ENCODE measurements at regions not wholly inside any gene's neighbourhood (a gene's known extent, or its start where the extent isn't known, plus 50 kb on each side); places are given as distances from the start of the nearest gene placed in this dataset.

GRCh38 chr2:120920454-120921148, 184.9 kb downstream of the GLI2 start:
- peaks cover 16% of the 10 kb centered on the region for H3K4me1 ChIP-seq (ENCODE audit: control insufficient read depth, insufficient read depth, low read length, unreplicated experiment)
- no peak overlapping the region for H2AFZ ChIP-seq (ENCODE audit: low read length, unreplicated experiment)
- no peak overlapping the region for H3K27ac ChIP-seq (ENCODE audit: low read depth, low read length)
- H3K4me3 ChIP-seq (ENCODE audit: low read depth, low read length) = no peak overlapping the region
- H3K79me2 ChIP-seq (ENCODE audit: control insufficient read depth, insufficient read depth, low read length, unreplicated experiment) = peaks cover 12% of the 10 kb centered on the region
- peaks cover 7% of the 10 kb centered on the region; the same call in 1 of the 2 replicates for H3K36me3 ChIP-seq (ENCODE audit: insufficient read depth, low read length)
- no peaks in the 10 kb centered on the region for H3K27me3 ChIP-seq (ENCODE audit: insufficient read depth, low read length)

DNA sequence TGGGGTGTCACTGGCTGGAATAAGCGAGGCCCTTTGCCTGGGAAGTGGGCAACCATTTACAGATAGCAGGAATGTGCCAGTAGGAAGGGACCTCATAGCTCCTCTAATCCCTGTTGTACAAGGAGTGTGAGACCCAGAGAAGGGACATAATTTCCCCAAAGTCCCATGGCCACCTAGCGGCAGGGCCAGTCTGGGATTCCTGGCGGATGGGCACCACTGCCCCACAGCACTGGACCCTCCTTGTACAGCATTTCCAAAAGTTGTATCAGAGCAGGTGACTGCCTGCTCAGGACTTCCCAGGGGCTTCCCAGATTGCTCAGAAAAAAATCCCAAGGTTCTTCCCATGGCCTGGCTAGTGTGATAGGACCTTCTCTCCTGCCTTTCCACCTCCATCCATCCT, 185.8 kb downstream of the GLI2 start:
- H3K4me1 ChIP-seq (ENCODE audit: control insufficient read depth, insufficient read depth, low read length, unreplicated experiment) = peaks cover 8% of the 10 kb centered on the region
- peaks cover 12% of the 10 kb centered on the region for H3K79me2 ChIP-seq (ENCODE audit: control insufficient read depth, insufficient read depth, low read length, unreplicated experiment)
- no peak overlapping the region for H2AFZ ChIP-seq (ENCODE audit: low read length, unreplicated experiment)
- H3K4me3 ChIP-seq (ENCODE audit: low read depth, low read length) = no peak overlapping the region
- H3K27ac ChIP-seq (ENCODE audit: low read depth, low read length) = no peak overlapping the region
- H3K27me3 ChIP-seq (ENCODE audit: insufficient read depth, low read length) = no peaks in the 10 kb centered on the region
- H3K36me3 ChIP-seq (ENCODE audit: insufficient read depth, low read length) = peaks cover 7% of the 10 kb centered on the region; the same call in 1 of the 2 replicates

GRCh38 chr2:120922571-120923332, 187.1 kb downstream of the GLI2 start:
- H3K79me2 ChIP-seq (ENCODE audit: control insufficient read depth, insufficient read depth, low read length, unreplicated experiment) = peaks cover 12% of the 10 kb centered on the region
- H2AFZ ChIP-seq (ENCODE audit: low read length, unreplicated experiment) = no peak overlapping the region
- H3K27me3 ChIP-seq (ENCODE audit: insufficient read depth, low read length) = no peaks in the 10 kb centered on the region
- peaks cover 7% of the 10 kb centered on the region for H3K4me1 ChIP-seq (ENCODE audit: control insufficient read depth, insufficient read depth, low read length, unreplicated experiment)
- no peak overlapping the region for H3K27ac ChIP-seq (ENCODE audit: low read depth, low read length)
- H3K4me3 ChIP-seq (ENCODE audit: low read depth, low read length) = no peak overlapping the region
- H3K36me3 ChIP-seq (ENCODE audit: insufficient read depth, low read length) = peaks cover 7% of the 10 kb centered on the region; the same call in 1 of the 2 replicates

DNA sequence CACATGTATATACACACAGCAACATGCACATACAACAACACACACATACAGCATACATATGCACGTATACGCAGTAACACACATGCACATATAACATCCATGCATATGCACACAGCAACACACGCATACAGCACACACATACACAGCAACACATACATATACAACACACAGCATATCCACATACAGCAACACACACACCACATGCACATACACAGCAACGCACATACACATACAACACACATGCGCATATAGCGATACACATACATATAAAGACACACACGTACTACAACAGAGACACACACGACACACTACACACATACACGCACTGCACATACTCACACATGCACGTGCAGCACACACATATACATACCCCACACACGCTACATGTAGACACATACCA, 187.8 kb downstream of the GLI2 start:
- no peaks in the 10 kb centered on the region for H3K27me3 ChIP-seq (ENCODE audit: insufficient read depth, low read length)
- no peak overlapping the region for H2AFZ ChIP-seq (ENCODE audit: low read length, unreplicated experiment)
- peaks cover 3% of the 10 kb centered on the region for H3K4me1 ChIP-seq (ENCODE audit: control insufficient read depth, insufficient read depth, low read length, unreplicated experiment)
- peaks cover 8% of the 10 kb centered on the region for H3K79me2 ChIP-seq (ENCODE audit: control insufficient read depth, insufficient read depth, low read length, unreplicated experiment)
- no peak overlapping the region for H3K4me3 ChIP-seq (ENCODE audit: low read depth, low read length)
- peaks cover 7% of the 10 kb centered on the region; the same call in 1 of the 2 replicates for H3K36me3 ChIP-seq (ENCODE audit: insufficient read depth, low read length)
- no peak overlapping the region for H3K27ac ChIP-seq (ENCODE audit: low read depth, low read length)

DNA sequence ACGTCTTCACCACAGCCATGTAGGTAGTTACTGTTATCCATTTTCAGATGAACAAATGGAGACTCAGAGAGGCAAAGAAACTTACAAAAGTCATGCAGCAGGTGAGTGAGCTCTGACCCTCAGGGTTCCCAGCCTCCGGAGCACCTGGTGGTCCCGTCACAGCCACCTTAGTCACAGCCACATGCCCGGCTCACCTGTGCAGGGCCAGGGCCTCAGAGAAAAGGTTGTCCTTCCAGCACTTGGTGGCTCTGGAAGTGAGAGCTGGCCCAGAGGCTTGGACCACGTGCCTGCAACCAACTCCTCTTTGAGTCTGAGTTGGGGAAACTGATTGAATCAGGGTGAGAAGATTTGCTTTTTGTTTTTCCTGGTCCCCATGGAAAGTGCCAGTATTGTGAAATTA, 189.3 kb downstream of the GLI2 start:
- Histone ChIP-seq H3K27ac (ENCODE audit: low read depth, low read length) (no peak overlapping the region), H3K79me2 (ENCODE audit: control insufficient read depth, insufficient read depth, low read length, unreplicated experiment) (peaks cover 3% of the 10 kb centered on the region), H2AFZ (ENCODE audit: low read length, unreplicated experiment) (no peak overlapping the region), H3K27me3 (ENCODE audit: insufficient read depth, low read length) (no peaks in the 10 kb centered on the region), H3K36me3 (ENCODE audit: insufficient read depth, low read length) (peaks cover 14% of the 10 kb centered on the region), H3K4me3 (ENCODE audit: low read depth, low read length) (no peak overlapping the region), H3K4me1 (ENCODE audit: control insufficient read depth, insufficient read depth, low read length, unreplicated experiment) (peaks cover 7% of the 10 kb centered on the region)

DNA sequence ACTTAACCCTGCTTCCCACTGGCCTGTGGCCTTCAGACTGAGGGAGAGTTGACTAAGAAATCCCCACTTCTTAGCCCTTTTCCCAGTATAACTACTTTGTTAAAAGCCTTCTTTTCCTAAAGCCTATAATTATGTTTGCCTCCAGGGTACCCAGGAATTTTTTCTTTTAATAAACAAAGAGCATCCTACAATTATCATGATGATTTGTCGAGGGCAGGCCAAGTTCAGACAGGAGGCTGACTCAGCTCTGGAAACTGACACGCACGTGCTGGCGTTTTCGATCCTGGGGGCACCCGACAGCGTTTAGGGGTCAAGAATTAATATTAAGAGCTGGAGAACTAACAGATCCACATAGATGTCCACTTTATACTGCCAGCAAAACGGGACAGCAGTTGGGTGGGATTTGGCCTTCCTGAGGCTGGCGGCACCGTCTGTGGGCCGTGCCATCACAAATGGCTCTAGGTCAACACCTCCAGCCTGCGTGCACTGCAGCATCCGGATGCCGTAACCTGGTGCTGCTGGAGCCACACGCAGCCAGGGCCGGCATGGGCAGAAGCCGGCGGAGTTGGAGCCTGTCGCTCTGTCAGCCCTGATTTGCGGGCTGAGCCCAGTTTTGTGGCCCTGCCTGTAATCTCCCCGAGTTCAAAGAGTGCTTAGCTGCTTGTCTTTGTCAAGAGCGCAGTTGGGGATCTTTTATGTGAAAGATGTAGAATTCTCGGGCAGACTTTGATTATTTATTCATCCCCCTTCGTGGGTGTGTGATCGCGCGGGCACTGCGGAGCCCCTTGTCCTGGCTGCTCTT, 191.0 kb downstream of the GLI2 start:
- peaks cover 22% of the 10 kb centered on the region for H3K36me3 ChIP-seq (ENCODE audit: insufficient read depth, low read length)
- H2AFZ ChIP-seq (ENCODE audit: low read length, unreplicated experiment) = no peak overlapping the region
- H3K4me1 ChIP-seq (ENCODE audit: control insufficient read depth, insufficient read depth, low read length, unreplicated experiment) = peaks cover 16% of the 10 kb centered on the region
- no peak overlapping the region for H3K4me3 ChIP-seq (ENCODE audit: low read depth, low read length)
- H3K27me3 ChIP-seq (ENCODE audit: insufficient read depth, low read length) = no peaks in the 10 kb centered on the region
- peaks cover 3% of the 10 kb centered on the region for H3K79me2 ChIP-seq (ENCODE audit: control insufficient read depth, insufficient read depth, low read length, unreplicated experiment)
- H3K27ac ChIP-seq (ENCODE audit: low read depth, low read length) = no peak overlapping the region

DNA sequence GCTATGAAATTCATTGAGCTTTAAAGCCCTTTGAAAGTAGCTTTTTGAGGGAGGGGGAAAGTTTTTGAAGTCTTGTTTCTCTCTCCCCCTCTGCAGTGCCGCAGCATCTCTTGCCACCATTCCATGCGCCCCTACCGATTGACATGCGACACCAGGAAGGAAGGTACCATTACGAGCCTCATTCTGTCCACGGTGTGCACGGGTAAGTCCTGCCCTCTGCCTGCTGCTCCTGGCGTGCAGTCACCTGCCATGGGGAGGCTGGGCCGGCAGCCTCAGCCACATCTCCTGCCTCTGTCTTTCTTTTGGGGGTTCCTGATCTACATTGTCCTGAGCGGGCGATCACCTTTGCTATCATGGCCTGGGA, 191.6 kb downstream of the GLI2 start:
- Histone ChIP-seq H3K79me2 (ENCODE audit: control insufficient read depth, insufficient read depth, low read length, unreplicated experiment) (peaks cover 3% of the 10 kb centered on the region), H3K27me3 (ENCODE audit: insufficient read depth, low read length) (no peaks in the 10 kb centered on the region), H3K27ac (ENCODE audit: low read depth, low read length) (no peak overlapping the region), H2AFZ (ENCODE audit: low read length, unreplicated experiment) (no peak overlapping the region), H3K4me1 (ENCODE audit: control insufficient read depth, insufficient read depth, low read length, unreplicated experiment) (peaks cover 18% of the 10 kb centered on the region), H3K36me3 (ENCODE audit: insufficient read depth, low read length) (peaks cover 22% of the 10 kb centered on the region), H3K4me3 (ENCODE audit: low read depth, low read length) (no peak overlapping the region)

- Histone ChIP-seq H3K27me3 (ENCODE audit: insufficient read depth, low read length) (no peaks in the 10 kb centered on the region), H3K27ac (ENCODE audit: low read depth, low read length) (no peak overlapping the region), H2AFZ (ENCODE audit: low read length, unreplicated experiment) (no peak overlapping the region), H3K4me3 (ENCODE audit: low read depth, low read length) (no peak overlapping the region), H3K79me2 (ENCODE audit: control insufficient read depth, insufficient read depth, low read length, unreplicated experiment) (no peaks in the 10 kb centered on the region), H3K36me3 (ENCODE audit: insufficient read depth, low read length) (peaks cover 15% of the 10 kb centered on the region), H3K4me1 (ENCODE audit: control insufficient read depth, insufficient read depth, low read length, unreplicated experiment) (peaks cover 42% of the 10 kb centered on the region)
Measured at GRCh38 chr2:120929829-120930228, 194.2 kb downstream of the GLI2 start.

GRCh38 chr2:120930236-120930635, 194.6 kb downstream of the GLI2 start:
- no peaks in the 10 kb centered on the region for H3K27me3 ChIP-seq (ENCODE audit: insufficient read depth, low read length)
- no peak overlapping the region for H3K27ac ChIP-seq (ENCODE audit: low read depth, low read length)
- H2AFZ ChIP-seq (ENCODE audit: low read length, unreplicated experiment) = no peak overlapping the region

DNA sequence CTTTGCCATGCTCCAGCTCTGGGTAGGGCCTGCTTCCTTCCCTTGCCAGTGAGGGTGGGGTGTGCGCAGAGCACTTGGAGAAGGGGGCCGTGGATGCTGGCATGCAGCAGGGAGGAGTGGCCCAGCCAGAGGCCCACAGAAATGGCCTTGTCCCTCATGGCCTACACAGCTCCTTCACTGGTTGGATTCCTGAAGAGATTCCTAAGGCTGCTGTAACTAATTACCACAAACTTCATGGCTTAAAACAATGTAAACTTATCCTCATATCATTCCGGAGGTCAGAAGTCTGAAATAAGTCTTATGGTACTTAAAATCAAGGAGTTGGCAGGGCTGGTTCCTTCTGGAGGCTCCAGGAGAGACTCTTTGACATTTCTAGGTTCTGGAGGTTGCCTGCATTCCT, 195.2 kb downstream of the GLI2 start:
- Histone ChIP-seq H3K27ac (ENCODE audit: low read depth, low read length) (no peak overlapping the region), H3K4me3 (ENCODE audit: low read depth, low read length) (no peak overlapping the region), H3K27me3 (ENCODE audit: insufficient read depth, low read length) (no peaks in the 10 kb centered on the region), H2AFZ (ENCODE audit: low read length, unreplicated experiment) (no peak overlapping the region), H3K79me2 (ENCODE audit: control insufficient read depth, insufficient read depth, low read length, unreplicated experiment) (no peaks in the 10 kb centered on the region), H3K36me3 (ENCODE audit: insufficient read depth, low read length) (peaks cover 15% of the 10 kb centered on the region), H3K4me1 (ENCODE audit: control insufficient read depth, insufficient read depth, low read length, unreplicated experiment) (peaks cover 49% of the 10 kb centered on the region)

More at GRCh38 chr2:120930236-120930635, 194.6 kb downstream of the GLI2 start:
- H3K4me1 ChIP-seq (ENCODE audit: control insufficient read depth, insufficient read depth, low read length, unreplicated experiment) = peaks cover 46% of the 10 kb centered on the region
- H3K4me3 ChIP-seq (ENCODE audit: low read depth, low read length) = no peak overlapping the region
- H3K36me3 ChIP-seq (ENCODE audit: insufficient read depth, low read length) = peaks cover 15% of the 10 kb centered on the region
- H3K79me2 ChIP-seq (ENCODE audit: control insufficient read depth, insufficient read depth, low read length, unreplicated experiment) = no peaks in the 10 kb centered on the region

Data from ACC112 (cell line).